ENCODE measurements at regions not wholly inside any gene's neighbourhood (a gene's known extent, or its start where the extent isn't known, plus 50 kb on each side); places are given as distances from the start of the nearest gene placed in this dataset.

DNA sequence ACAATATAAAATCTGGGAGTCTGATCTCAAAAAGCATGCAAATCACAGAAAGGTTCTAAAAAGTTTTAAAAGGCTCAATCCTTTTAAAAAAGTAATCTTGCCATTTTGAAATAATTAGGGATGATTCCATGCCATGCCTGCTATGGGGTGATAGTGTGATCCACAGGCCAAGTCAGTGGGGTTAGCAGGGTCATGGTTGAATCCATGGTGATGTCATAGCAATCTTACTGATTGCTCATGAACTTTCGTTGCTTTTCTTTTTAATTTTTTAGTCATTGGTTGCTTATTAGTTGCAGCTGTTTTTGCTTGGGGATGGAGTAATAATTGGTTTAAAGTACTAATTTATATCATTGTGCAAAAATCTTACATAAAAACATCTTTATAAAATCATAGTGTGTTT, 485.0 kb downstream of the ENC1 start:
- H3K4me3 ChIP-seq (ENCODE audit: insufficient read depth, low read length): no peak overlapping the region
- H3K36me3 ChIP-seq (ENCODE audit: insufficient read depth, low read length): no peaks in the 10 kb centered on the region
- H3K4me1 ChIP-seq (ENCODE audit: insufficient read depth, low read length): no peaks in the 10 kb centered on the region
- TF ChIP-seq, protein P1, sequence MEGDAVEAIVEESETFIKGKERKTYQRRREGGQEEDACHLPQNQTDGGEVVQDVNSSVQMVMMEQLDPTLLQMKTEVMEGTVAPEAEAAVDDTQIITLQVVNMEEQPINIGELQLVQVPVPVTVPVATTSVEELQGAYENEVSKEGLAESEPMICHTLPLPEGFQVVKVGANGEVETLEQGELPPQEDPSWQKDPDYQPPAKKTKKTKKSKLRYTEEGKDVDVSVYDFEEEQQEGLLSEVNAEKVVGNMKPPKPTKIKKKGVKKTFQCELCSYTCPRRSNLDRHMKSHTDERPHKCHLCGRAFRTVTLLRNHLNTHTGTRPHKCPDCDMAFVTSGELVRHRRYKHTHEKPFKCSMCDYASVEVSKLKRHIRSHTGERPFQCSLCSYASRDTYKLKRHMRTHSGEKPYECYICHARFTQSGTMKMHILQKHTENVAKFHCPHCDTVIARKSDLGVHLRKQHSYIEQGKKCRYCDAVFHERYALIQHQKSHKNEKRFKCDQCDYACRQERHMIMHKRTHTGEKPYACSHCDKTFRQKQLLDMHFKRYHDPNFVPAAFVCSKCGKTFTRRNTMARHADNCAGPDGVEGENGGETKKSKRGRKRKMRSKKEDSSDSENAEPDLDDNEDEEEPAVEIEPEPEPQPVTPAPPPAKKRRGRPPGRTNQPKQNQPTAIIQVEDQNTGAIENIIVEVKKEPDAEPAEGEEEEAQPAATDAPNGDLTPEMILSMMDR (IDR thresholded peaks at IDR 0.05; ENCODE audit: extremely low read depth, low read depth, low read length): no peak
- no peaks in the 10 kb centered on the region for H4K20me1 ChIP-seq (ENCODE audit: insufficient read depth, low read length)
- H3K9me3 ChIP-seq (ENCODE audit: low read depth, low read length): no peaks in the 10 kb centered on the region
- H2AFZ ChIP-seq (ENCODE audit: low read length): no peak overlapping the region
- no peaks in the 10 kb centered on the region for H3K79me2 ChIP-seq (ENCODE audit: insufficient read depth, low read length)
- no peak for DNase-seq (ENCODE audit: insufficient read length, low spot score, missing footprints)
- H3K27me3 ChIP-seq (ENCODE audit: insufficient read depth, low read length): no peaks in the 10 kb centered on the region
- no peak overlapping the region for H3K4me2 ChIP-seq (ENCODE audit: insufficient read depth, low read length)
- H3K27ac ChIP-seq (ENCODE audit: low read depth, low read length): no peak overlapping the region

DNA sequence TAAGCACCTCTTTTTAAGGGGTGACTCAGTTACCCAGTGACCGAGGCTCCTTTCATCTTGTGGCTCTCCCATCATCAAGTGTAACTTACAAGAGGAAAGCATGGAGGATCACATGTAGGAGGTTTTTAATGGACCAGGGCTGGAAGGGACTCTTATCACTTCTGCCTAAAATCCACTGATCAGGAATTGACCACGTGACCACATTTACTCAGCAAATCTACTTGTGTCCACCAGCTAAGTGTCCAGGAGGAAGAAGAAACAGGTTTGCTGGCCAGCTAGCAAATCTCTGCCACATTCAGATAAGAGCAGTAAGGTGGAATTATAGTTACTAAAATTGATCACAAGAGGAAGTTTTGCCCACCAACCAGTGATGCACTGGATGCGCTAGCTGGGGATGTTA, 486.0 kb downstream of the ENC1 start:
- H3K4me2 ChIP-seq (ENCODE audit: insufficient read depth, low read length): no peak overlapping the region
- H4K20me1 ChIP-seq (ENCODE audit: insufficient read depth, low read length): no peaks in the 10 kb centered on the region
- H3K4me1 ChIP-seq (ENCODE audit: insufficient read depth, low read length): peaks cover 4% of the 10 kb centered on the region
- DNase-seq (ENCODE audit: insufficient read length, low spot score, missing footprints): no peak
- H3K79me2 ChIP-seq (ENCODE audit: insufficient read depth, low read length): no peaks in the 10 kb centered on the region
- no peak overlapping the region for H3K4me3 ChIP-seq (ENCODE audit: insufficient read depth, low read length)
- no peaks in the 10 kb centered on the region for H3K27me3 ChIP-seq (ENCODE audit: insufficient read depth, low read length)
- H3K36me3 ChIP-seq (ENCODE audit: insufficient read depth, low read length): no peaks in the 10 kb centered on the region
- H3K27ac ChIP-seq (ENCODE audit: low read depth, low read length): no peak overlapping the region
- H2AFZ ChIP-seq (ENCODE audit: low read length): no peak overlapping the region
- no peaks in the 10 kb centered on the region for H3K9me3 ChIP-seq (ENCODE audit: low read depth, low read length)
- TF ChIP-seq, protein P1 (IDR thresholded peaks at IDR 0.05; ENCODE audit: extremely low read depth, low read depth, low read length): no peak

DNA sequence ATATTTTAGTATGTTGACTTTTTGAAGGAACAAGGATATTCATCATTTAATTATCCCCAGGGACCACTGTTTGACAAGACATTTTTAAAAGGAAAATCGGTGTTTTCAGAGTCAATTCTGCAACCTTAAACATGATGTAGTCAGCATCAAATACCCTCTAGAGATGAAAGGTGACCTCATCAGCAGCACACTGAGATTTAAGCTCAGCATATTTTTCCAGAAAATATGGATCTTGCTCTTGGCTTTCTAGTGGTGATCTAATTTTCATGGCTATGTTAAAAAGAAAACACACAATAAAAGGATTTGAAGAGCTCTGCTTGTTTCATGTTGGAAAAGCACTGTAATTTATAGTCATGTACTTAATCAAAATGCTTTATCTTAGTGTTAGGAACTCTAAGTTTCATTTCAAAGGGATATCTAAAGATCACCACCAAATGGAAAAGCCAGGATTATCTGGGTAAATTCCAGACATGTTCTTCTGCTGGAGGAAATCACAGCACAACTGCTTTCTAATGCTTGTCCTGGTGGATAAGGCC, 487.2 kb downstream of the ENC1 start:
- no peak overlapping the region for H3K4me3 ChIP-seq (ENCODE audit: insufficient read depth, low read length)
- H3K27ac ChIP-seq (ENCODE audit: low read depth, low read length): no peak overlapping the region
- TF ChIP-seq, protein P1 (IDR thresholded peaks at IDR 0.05; ENCODE audit: extremely low read depth, low read depth, low read length): no peak
- H3K4me1 ChIP-seq (ENCODE audit: insufficient read depth, low read length): peaks cover 8% of the 10 kb centered on the region
- DNase-seq (ENCODE audit: insufficient read length, low spot score, missing footprints): no peak
- no peaks in the 10 kb centered on the region for H3K36me3 ChIP-seq (ENCODE audit: insufficient read depth, low read length)
- H3K4me2 ChIP-seq (ENCODE audit: insufficient read depth, low read length): no peak overlapping the region
- no peaks in the 10 kb centered on the region for H3K27me3 ChIP-seq (ENCODE audit: insufficient read depth, low read length)
- no peaks in the 10 kb centered on the region for H4K20me1 ChIP-seq (ENCODE audit: insufficient read depth, low read length)
- H3K9me3 ChIP-seq (ENCODE audit: low read depth, low read length): no peaks in the 10 kb centered on the region
- H2AFZ ChIP-seq (ENCODE audit: low read length): no peak overlapping the region
- no peaks in the 10 kb centered on the region for H3K79me2 ChIP-seq (ENCODE audit: insufficient read depth, low read length)

DNA sequence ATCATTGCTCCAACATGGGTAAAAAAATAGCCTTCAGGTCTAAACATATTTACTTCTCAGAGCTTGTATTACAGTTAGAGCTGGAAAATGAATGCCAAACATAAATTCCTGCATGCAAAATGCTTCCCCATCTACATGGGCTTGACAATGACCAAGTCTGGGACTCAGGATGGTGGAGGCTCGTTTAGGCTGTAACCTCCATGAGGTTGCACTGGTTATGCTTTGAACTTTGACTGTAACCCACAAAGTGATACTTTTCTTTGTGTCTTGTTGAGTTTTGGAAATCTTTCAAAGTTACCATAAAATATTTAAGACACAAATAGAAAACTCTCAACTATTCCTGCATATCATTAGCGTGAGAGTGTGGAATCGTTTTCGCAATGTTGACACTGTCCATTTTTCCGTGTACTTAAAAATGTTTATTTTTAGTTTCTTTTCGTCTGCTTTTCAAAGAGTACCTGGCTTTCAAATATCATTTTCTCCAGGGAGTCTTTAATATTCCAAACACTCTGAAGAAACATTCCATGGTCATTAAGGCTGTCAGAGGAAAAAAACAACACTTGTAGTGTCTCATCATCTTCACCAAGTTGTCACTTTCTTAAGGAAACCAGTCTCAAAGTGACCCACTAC, 487.8 kb downstream of the ENC1 start:
- no peak overlapping the region for H3K4me3 ChIP-seq (ENCODE audit: insufficient read depth, low read length)
- H3K4me1 ChIP-seq (ENCODE audit: insufficient read depth, low read length): peaks cover 8% of the 10 kb centered on the region
- no peaks in the 10 kb centered on the region for H4K20me1 ChIP-seq (ENCODE audit: insufficient read depth, low read length)
- H3K36me3 ChIP-seq (ENCODE audit: insufficient read depth, low read length): no peaks in the 10 kb centered on the region
- H3K9me3 ChIP-seq (ENCODE audit: low read depth, low read length): no peaks in the 10 kb centered on the region
- TF ChIP-seq, protein P1 (IDR thresholded peaks at IDR 0.05; ENCODE audit: extremely low read depth, low read depth, low read length): no peak
- no peak overlapping the region for H3K4me2 ChIP-seq (ENCODE audit: insufficient read depth, low read length)
- no peak for DNase-seq (ENCODE audit: insufficient read length, low spot score, missing footprints)
- H2AFZ ChIP-seq (ENCODE audit: low read length): no peak overlapping the region
- H3K27me3 ChIP-seq (ENCODE audit: insufficient read depth, low read length): no peaks in the 10 kb centered on the region
- H3K27ac ChIP-seq (ENCODE audit: low read depth, low read length): no peak overlapping the region
- no peaks in the 10 kb centered on the region for H3K79me2 ChIP-seq (ENCODE audit: insufficient read depth, low read length)
